ENCODE measurements at regions not wholly inside any gene's neighbourhood (a gene's known extent, or its start where the extent isn't known, plus 50 kb on each side); places are given as distances from the start of the nearest gene placed in this dataset.

DNA sequence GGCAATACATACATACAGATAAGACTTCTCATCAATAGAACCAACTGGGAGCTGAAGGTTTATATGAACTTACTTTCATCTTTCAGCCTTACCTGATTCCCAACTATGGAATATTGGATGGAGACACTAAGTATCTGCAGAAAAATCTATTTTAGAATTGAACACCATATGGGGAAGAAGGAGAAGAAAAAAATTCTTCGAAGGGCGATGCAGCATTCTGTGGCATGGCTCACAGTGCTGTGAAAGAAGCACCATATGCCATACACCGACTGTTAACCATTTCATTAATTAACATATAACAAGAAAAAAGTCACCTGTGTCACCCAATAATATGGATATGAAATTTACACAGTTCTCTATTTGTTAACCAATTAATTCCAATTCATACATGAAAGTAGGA lies 1374.4 kb upstream of the MAP3K7 start:
- ChIA-PET POLR2A (ENCODE audit: unreplicated experiment) (no interaction called here), CTCF (no interaction called here)
- Histone ChIP-seq H3K4me2 (ENCODE audit: low read length) (no peak overlapping the region), H3K9me2 (replicated peaks; ENCODE audit: low read length) (no peaks in the 10 kb centered on the region), H3F3A (ENCODE audit: low read length, unreplicated experiment) (no peaks in the 10 kb centered on the region), H4K20me1 (ENCODE audit: low read length) (no peaks in the 10 kb centered on the region), H3K4me1 (ENCODE audit: insufficient read depth, low read length) (no peaks in the 10 kb centered on the region), H3K27me3 (ENCODE audit: low read length) (no peaks in the 10 kb centered on the region), H3K27ac (ENCODE audit: low read length) (no peak overlapping the region), H3K4me3 (ENCODE audit: low read length) (no peak overlapping the region), H3K79me2 (ENCODE audit: low read length) (no peaks in the 10 kb centered on the region), H3K9ac (ENCODE audit: low read length) (no peak overlapping the region), H2AFZ (ENCODE audit: low read length) (no peak overlapping the region), H3K36me3 (ENCODE audit: low read depth, low read length) (no peaks in the 10 kb centered on the region), H3K9me3 (ENCODE audit: low read length) (no peaks in the 10 kb centered on the region)
- ATAC-seq, result no peak
- DNase-seq, result no peak
- intact Hi-C loops (cut with micrococcal nuclease), result no loop called here
- BruUV-seq (replicated peaks), result no TSS peak
- TF ChIP-seq EZH2 (IDR thresholded peaks at IDR 0.05; ENCODE audit: low read length, unreplicated experiment), result no peak
- TF ChIP-seq, protein P1, sequence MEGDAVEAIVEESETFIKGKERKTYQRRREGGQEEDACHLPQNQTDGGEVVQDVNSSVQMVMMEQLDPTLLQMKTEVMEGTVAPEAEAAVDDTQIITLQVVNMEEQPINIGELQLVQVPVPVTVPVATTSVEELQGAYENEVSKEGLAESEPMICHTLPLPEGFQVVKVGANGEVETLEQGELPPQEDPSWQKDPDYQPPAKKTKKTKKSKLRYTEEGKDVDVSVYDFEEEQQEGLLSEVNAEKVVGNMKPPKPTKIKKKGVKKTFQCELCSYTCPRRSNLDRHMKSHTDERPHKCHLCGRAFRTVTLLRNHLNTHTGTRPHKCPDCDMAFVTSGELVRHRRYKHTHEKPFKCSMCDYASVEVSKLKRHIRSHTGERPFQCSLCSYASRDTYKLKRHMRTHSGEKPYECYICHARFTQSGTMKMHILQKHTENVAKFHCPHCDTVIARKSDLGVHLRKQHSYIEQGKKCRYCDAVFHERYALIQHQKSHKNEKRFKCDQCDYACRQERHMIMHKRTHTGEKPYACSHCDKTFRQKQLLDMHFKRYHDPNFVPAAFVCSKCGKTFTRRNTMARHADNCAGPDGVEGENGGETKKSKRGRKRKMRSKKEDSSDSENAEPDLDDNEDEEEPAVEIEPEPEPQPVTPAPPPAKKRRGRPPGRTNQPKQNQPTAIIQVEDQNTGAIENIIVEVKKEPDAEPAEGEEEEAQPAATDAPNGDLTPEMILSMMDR (conservative IDR thresholded peaks at IDR 0.05; ENCODE audit: low read depth, low read length), result no peak
- no peak for TF ChIP-seq EZH2phosphoT487 (IDR thresholded peaks at IDR 0.05; ENCODE audit: borderline replicate concordance, low read length)

DNA sequence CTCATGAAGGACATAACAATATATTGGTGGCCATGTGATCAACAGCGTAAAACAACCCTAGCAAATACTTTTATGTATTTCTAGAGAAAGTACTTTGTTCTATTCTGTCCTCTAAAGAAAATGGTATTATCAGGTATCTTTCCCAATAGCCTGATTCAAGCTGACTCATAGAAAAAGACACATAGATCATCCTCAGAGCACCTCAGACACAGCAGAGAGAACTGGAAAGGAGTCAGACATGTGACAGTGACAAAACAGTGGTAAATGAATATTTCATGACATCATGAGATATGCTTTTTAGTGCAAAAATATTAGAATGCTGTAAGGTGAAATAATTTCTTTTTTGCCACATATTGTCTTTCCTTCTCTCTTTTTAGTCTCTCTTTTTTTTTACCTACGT lies 1355.0 kb upstream of the MAP3K7 start:
- H2AFZ ChIP-seq (ENCODE audit: low read length), result no peak overlapping the region
- no peak for TF ChIP-seq EZH2phosphoT487 (IDR thresholded peaks at IDR 0.05; ENCODE audit: borderline replicate concordance, low read length)
- TF ChIP-seq EZH2 (IDR thresholded peaks at IDR 0.05; ENCODE audit: low read length, unreplicated experiment), result no peak
- TF ChIP-seq, protein P1 (conservative IDR thresholded peaks at IDR 0.05; ENCODE audit: low read depth, low read length), result no peak
- H3K36me3 ChIP-seq (ENCODE audit: low read depth, low read length), result no peaks in the 10 kb centered on the region
- ATAC-seq (no peak), DNase-seq (peak; percentile 2)
- ChIA-PET CTCF (no interaction called here), POLR2A (ENCODE audit: unreplicated experiment) (no interaction called here)
- H3K9ac ChIP-seq (ENCODE audit: low read length), result no peak overlapping the region
- no peak overlapping the region for H3K27ac ChIP-seq (ENCODE audit: low read length)
- H3K79me2 ChIP-seq (ENCODE audit: low read length), result no peaks in the 10 kb centered on the region
- H3F3A ChIP-seq (ENCODE audit: low read length, unreplicated experiment), result no peaks in the 10 kb centered on the region
- H3K27me3 ChIP-seq (ENCODE audit: low read length), result no peaks in the 10 kb centered on the region
- no TSS peak for BruUV-seq (replicated peaks)
- no peaks in the 10 kb centered on the region for H4K20me1 ChIP-seq (ENCODE audit: low read length)
- no peaks in the 10 kb centered on the region for H3K4me1 ChIP-seq (ENCODE audit: insufficient read depth, low read length)
- no peaks in the 10 kb centered on the region for H3K9me2 ChIP-seq (replicated peaks; ENCODE audit: low read length)
- no peaks in the 10 kb centered on the region for H3K9me3 ChIP-seq (ENCODE audit: low read length)
- intact Hi-C loops (cut with micrococcal nuclease), result no loop called here
- no peak overlapping the region for H3K4me2 ChIP-seq (ENCODE audit: low read length)
- H3K4me3 ChIP-seq (ENCODE audit: low read length), result no peak overlapping the region

DNA sequence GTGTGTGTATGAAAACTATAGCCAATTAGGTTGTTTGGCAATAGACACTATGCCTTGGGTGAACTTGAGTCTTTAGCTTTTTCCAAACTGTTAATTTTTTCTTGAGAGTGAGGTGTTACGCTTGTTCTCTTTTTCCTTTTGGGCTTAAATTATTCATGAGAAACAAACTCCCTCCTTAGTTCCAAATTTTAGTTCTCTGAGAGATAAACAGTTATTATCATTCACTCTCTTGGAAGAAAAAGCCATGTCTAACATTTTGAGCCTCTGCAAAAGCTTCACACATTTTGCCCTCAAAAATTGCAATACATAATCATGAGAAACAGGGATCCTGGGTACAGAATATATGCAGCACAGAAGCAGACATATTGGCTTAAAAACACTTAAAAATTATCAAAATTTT lies 1353.9 kb upstream of the MAP3K7 start:
- BruUV-seq (replicated peaks), result no TSS peak
- Histone ChIP-seq H3K9me3 (ENCODE audit: low read length) (no peaks in the 10 kb centered on the region), H3K36me3 (ENCODE audit: low read depth, low read length) (no peaks in the 10 kb centered on the region), H3K9me2 (replicated peaks; ENCODE audit: low read length) (no peaks in the 10 kb centered on the region), H3K4me1 (ENCODE audit: insufficient read depth, low read length) (no peaks in the 10 kb centered on the region), H3K27ac (ENCODE audit: low read length) (no peak overlapping the region), H2AFZ (ENCODE audit: low read length) (no peak overlapping the region), H3K4me2 (ENCODE audit: low read length) (no peak overlapping the region), H3K4me3 (ENCODE audit: low read length) (no peak overlapping the region), H3K79me2 (ENCODE audit: low read length) (no peaks in the 10 kb centered on the region), H3K9ac (ENCODE audit: low read length) (no peak overlapping the region), H4K20me1 (ENCODE audit: low read length) (no peaks in the 10 kb centered on the region), H3F3A (ENCODE audit: low read length, unreplicated experiment) (no peaks in the 10 kb centered on the region), H3K27me3 (ENCODE audit: low read length) (no peaks in the 10 kb centered on the region)
- ATAC-seq, result no peak
- DNase-seq, result no peak
- TF ChIP-seq EZH2phosphoT487 (IDR thresholded peaks at IDR 0.05; ENCODE audit: borderline replicate concordance, low read length) (no peak), EZH2 (IDR thresholded peaks at IDR 0.05; ENCODE audit: low read length, unreplicated experiment) (no peak)
- TF ChIP-seq, protein P1 (conservative IDR thresholded peaks at IDR 0.05; ENCODE audit: low read depth, low read length), result no peak
- CTCF ChIA-PET, result no interaction called here
- POLR2A ChIA-PET (ENCODE audit: unreplicated experiment), result no interaction called here
- intact Hi-C loops (cut with micrococcal nuclease), result no loop called here

Measured in PC-3 (cell line).